Upper lobe of left lung (tissue), 6 donors: ENCODE measurements at regions not wholly inside any gene's neighbourhood (a gene's known extent, or its start where the extent isn't known, plus 50 kb on each side); places are given as distances from the start of the nearest gene placed in this dataset.

Experiments used
- ATAC-seq, 2 donors: fragments of 200-7000 bp; cut with Tn5 transposase; one replicate each; pipeline ENCODE4 v1.9.1; 2022; ENCODE audit warnings: mild to moderate bottlenecking in 2 of 2, moderate library complexity in 2 of 2; ENCODE audit not compliant: low FRiP score in 2 of 2
- DNase-seq, 2 donors: peaks; one replicate each; pipeline ENCODE4 v3.0.0-alpha.2; 2019 to 2020
- H3K27ac ChIP-seq, 4 donors: fragments of 200-600 bp; sonication (generic); one replicate each; pipeline ENCODE4 v1.5.1; 2016 to 2019
- H3K27me3 ChIP-seq, 4 donors: fragments of 200-600 bp; sonication (generic); one replicate each; pipeline ENCODE4 v1.5.1; 2017 to 2019
- H3K36me3 ChIP-seq, 4 donors: fragments of 200-600 bp; sonication (generic); one replicate each; pipeline ENCODE4 v1.5.1; 2016 to 2019
- H3K4me1 ChIP-seq, 4 donors: fragments of 200-600 bp; sonication (generic); one replicate each; pipeline ENCODE4 v1.5.1; 2018 to 2019
- H3K4me3 ChIP-seq, 4 donors: fragments of 200-600 bp; sonication (generic); one replicate each; pipeline ENCODE4 v1.5.1; 2017 to 2019; ENCODE audit warnings: mild to moderate bottlenecking in 2 of 4, moderate library complexity in 1 of 4
- H3K9me3 ChIP-seq, 4 donors: fragments of 200-600 bp; sonication (generic); one replicate each; pipeline ENCODE4 v1.5.1; 2018 to 2019
- EP300 ChIP-seq, 4 donors: sonication (generic); formaldehyde crosslinking; IDR thresholded peaks; one replicate each; pipeline ENCODE4 v1.5.1; 2017; ENCODE audit warnings: antibody characterized with exemption in 4 of 4, control low read depth in 2 of 4
- POLR2A ChIP-seq, 4 donors: fragments of 450-650 bp; IDR thresholded peaks; one replicate each; pipeline ENCODE4 v1.5.1; 2016 to 2017; ENCODE audit warnings: antibody characterized with exemption in 4 of 4, mild to moderate bottlenecking in 2 of 4
- POLR2AphosphoS5 ChIP-seq, 2 donors: sonication (generic); formaldehyde crosslinking; IDR thresholded peaks; one replicate each; pipeline ENCODE4 v1.5.1; 2017; ENCODE audit warnings: antibody characterized with exemption in 2 of 2
- WGBS, 2 donors: methylation state at CpG; one replicate each; pipeline ENCODE4 v1.1.5; 2017 to 2018; 5-methylcytosine and 5-hydroxymethylcytosine counted together
- TF ChIP-seq, protein P1 (sequence below), 6 experiments: fragments of 450-650 bp in 4 of 6; fragments of 200-600 bp in 2 of 6; sonication (generic) in 2 of 6; IDR thresholded peaks; one replicate each; pipeline ENCODE4 v1.5.1; 2016 to 2019; ENCODE audit warnings: antibody characterized with exemption in 6 of 6
- donor health status: DM: no; HTN: no; CAD: no; lungs with moderate emphysema.
- donor health status: DM: no; HTN: yes; CAD: no; lungs with severe emphysema.

DNA sequence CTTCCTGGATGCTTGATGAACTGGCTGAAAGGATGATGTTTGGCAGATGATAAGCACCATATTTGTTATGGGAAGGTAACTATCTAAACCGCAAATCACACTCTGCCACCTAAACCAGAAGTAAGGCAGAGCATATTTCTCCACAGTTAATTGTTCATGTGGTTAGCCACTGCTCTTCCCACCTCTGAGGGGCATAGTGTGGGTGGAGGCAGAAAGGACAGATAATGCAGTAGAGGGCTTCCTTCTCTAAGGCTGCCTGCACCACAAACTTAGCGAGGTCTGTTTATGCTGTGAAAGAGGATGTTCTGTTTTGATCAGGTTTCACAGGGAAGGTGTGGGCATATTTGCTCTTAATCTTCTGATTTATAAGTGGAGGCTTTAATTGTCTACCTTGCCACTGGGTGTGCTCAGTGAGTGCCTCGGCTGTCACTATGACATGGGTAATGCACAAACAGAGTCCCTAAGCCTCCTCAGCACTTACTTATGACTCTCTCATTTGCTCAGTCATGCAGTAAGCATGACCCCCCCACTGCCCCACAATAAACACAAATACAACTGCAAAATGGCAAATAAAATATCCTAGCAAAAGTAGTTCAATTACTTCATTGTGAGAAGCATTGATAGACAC lies 401.0 kb downstream of the TMA16 start:
- TF ChIP-seq, protein P1, sequence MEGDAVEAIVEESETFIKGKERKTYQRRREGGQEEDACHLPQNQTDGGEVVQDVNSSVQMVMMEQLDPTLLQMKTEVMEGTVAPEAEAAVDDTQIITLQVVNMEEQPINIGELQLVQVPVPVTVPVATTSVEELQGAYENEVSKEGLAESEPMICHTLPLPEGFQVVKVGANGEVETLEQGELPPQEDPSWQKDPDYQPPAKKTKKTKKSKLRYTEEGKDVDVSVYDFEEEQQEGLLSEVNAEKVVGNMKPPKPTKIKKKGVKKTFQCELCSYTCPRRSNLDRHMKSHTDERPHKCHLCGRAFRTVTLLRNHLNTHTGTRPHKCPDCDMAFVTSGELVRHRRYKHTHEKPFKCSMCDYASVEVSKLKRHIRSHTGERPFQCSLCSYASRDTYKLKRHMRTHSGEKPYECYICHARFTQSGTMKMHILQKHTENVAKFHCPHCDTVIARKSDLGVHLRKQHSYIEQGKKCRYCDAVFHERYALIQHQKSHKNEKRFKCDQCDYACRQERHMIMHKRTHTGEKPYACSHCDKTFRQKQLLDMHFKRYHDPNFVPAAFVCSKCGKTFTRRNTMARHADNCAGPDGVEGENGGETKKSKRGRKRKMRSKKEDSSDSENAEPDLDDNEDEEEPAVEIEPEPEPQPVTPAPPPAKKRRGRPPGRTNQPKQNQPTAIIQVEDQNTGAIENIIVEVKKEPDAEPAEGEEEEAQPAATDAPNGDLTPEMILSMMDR (IDR thresholded peaks at IDR 0.05), result no peak
- TF ChIP-seq POLR2A (IDR thresholded peaks at IDR 0.05) (no peak), POLR2AphosphoS5 (IDR thresholded peaks at IDR 0.05) (no peak), EP300 (IDR thresholded peaks at IDR 0.05) (no peak)
- DNase-seq (no peak), ATAC-seq (no peak)
- WGBS, 2 donors, result 42 to 63% methylated on average over 3 of the region's 3 CpGs
- Histone ChIP-seq H3K4me3 (no peak overlapping the region), H3K27ac (no peak overlapping the region), H3K4me1 (no peaks in the 10 kb centered on the region), H3K9me3 (no peaks in the 10 kb centered on the region), H3K36me3 (no peaks in the 10 kb centered on the region), H3K27me3 (no peaks in the 10 kb centered on the region)

DNA sequence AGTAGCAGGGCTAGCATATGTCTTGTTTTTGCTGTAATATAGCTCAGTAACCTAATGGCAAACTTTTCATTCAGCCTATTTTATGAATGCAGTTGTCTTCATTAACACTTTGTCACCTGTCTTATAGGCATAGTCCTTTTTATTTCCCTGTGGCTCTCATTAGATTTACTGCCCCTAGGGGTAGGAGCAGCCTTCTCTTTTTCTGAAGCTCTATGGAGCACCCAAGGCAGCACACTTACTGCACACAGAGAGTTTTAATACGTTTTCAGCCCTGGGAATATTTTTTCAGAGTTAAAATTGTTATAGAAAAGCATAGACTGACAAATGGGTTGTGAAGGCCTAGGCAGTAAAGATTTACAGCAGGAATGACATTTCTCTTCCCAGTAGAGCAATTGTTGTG lies 406.8 kb downstream of the TMA16 start:
- Histone ChIP-seq H3K36me3 (no peaks in the 10 kb centered on the region), H3K4me1 (no peaks in the 10 kb centered on the region), H3K27ac (no peak overlapping the region), H3K9me3 (no peaks in the 10 kb centered on the region), H3K27me3 (no peaks in the 10 kb centered on the region), H3K4me3 (no peak overlapping the region)
- WGBS, 2 donors, result 46 to 52% methylated on average over 1 of the region's 1 CpG
- DNase-seq, result no peak
- TF ChIP-seq POLR2A (IDR thresholded peaks at IDR 0.05), result no peak
- no peak for TF ChIP-seq POLR2AphosphoS5 (IDR thresholded peaks at IDR 0.05)
- TF ChIP-seq EP300 (IDR thresholded peaks at IDR 0.05), result no peak
- TF ChIP-seq, protein P1 (IDR thresholded peaks at IDR 0.05), result no peak
- no peak for ATAC-seq

DNA sequence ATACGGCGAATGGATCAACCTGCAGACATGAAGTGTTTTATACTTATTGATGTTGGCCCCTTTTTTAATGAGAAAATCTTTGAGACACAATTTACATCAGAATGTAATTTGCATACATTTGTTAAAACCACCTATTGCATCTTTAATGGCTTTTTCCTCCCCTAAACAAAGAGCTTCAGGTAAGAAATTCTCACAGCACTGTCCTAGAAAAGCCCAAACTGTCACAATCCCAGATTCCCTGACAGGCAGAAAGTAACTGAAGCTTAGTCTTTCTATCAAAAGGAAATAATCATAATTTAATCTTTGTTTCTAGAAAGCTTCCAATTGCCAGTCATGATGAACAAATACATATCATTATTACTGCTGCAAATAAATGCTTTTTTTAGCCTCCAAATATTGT lies 407.9 kb downstream of the TMA16 start:
- Histone ChIP-seq H3K4me3 (no peak overlapping the region), H3K27me3 (no peaks in the 10 kb centered on the region), H3K27ac (no peak overlapping the region), H3K4me1 (no peaks in the 10 kb centered on the region), H3K36me3 (no peaks in the 10 kb centered on the region), H3K9me3 (no peaks in the 10 kb centered on the region)
- no peak for TF ChIP-seq POLR2A (IDR thresholded peaks at IDR 0.05)
- TF ChIP-seq, protein P1 (IDR thresholded peaks at IDR 0.05), result no peak
- ATAC-seq, result no peak
- WGBS, 2 donors, result 92 to 95% methylated on average over 2 of the region's 2 CpGs
- no peak for DNase-seq

DNA sequence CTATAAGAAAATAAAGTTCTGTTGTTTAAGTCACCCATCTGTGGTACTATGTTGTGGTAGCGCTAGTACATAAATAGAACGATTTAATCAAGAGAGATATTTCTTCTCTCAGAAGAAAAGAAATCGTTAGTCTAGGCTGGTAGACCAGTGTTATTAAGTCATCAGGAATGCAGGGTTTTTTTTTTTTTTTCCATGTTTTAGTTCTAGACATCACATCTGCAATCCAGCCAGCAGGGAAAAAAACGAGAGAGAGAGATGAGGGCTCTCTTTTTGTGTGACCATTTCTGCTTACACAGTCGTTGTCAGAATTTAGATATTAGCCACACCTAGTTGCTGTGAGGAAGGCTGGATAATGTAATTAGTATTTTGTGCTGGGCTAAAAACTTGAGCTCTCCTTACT lies 417.4 kb downstream of the TMA16 start:
- H3K27ac ChIP-seq, result no peak overlapping the region
- H3K27me3 ChIP-seq, result no peaks in the 10 kb centered on the region
- TF ChIP-seq EP300 (IDR thresholded peaks at IDR 0.05), result no peak
- TF ChIP-seq POLR2A (IDR thresholded peaks at IDR 0.05), result no peak
- whole genome bisulfite sequencing, 2 donors, result 67 to 72% methylated on average over 5 of the region's 5 CpGs
- no peaks in the 10 kb centered on the region for H3K36me3 ChIP-seq
- H3K9me3 ChIP-seq, result no peaks in the 10 kb centered on the region
- ATAC-seq, result no peak
- no peak for DNase-seq
- H3K4me1 ChIP-seq, result no peaks in the 10 kb centered on the region
- H3K4me3 ChIP-seq, result no peak overlapping the region

DNA sequence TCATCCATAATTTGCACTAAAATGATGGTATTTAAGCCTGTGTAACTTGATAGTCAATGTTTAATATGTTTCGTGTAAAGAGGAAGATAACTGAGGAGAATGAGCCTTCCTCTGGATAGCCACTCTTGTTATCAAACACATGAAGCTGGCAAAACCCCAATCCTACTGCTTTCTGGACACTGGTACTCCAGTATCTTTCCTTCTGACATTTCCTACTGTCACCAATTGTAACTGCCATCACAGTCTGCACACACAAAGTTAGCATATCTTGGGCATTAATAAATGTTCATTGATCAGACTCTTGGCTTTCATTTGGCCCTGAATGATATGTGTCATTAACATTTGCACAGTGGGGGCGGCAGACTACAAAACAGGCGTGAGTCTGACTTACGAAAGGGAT lies 419.1 kb downstream of the TMA16 start:
- Histone ChIP-seq H3K36me3 (no peaks in the 10 kb centered on the region), H3K9me3 (no peaks in the 10 kb centered on the region), H3K27ac (no peak overlapping the region), H3K27me3 (no peaks in the 10 kb centered on the region), H3K4me3 (no peak overlapping the region), H3K4me1 (no peaks in the 10 kb centered on the region)
- 71 to 73% methylated on average over 4 of the region's 4 CpGs for WGBS, 2 donors
- no peak for ATAC-seq
- TF ChIP-seq POLR2AphosphoS5 (IDR thresholded peaks at IDR 0.05) (no peak), POLR2A (IDR thresholded peaks at IDR 0.05) (no peak), EP300 (IDR thresholded peaks at IDR 0.05) (no peak)
- TF ChIP-seq, protein P1 (IDR thresholded peaks at IDR 0.05), result no peak
- no peak for DNase-seq
